ENCODE measurements at regions not wholly inside any gene's neighbourhood (a gene's known extent, or its start where the extent isn't known, plus 50 kb on each side); places are given as distances from the start of the nearest gene placed in this dataset.

DNA sequence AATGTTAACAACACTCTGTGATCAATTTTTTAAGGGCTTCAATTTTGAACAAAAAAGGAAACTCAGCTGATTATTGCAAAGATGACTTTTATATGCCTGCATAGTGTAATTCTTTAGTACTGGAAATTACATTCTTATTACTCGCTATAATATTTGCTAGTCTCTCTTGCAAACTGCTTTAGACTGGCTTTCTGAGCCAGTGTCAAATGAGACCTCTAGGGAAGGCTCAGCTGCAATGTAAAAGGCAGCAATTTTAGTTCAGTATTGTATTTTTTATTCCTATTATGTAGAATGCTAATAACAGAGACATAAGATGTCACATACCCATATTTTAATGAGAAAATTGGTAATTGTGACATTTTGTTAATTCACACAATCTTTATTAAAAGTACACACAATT is 338.1 kb upstream of the LYPLAL1 start:
- no peak for DNase-seq

DNA sequence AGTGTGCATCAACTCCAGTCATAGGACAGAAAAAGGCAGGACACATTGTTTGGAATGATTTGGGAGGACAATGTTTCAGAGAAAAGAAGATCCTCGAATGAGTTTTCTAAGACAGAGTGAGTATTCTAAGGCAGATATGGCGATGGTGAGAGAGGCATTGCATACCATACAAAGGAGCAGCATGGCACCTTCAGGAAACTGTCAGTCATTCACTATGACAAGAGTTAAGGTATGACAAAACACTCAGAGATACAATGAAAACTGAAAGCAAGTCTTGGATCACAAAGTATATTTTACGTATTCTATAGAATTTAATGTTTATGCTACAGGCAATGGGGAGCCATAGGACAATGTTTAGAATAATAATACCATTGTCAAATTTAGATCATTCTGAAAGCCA is 337.4 kb upstream of the LYPLAL1 start:
- no peak for DNase-seq

DNA sequence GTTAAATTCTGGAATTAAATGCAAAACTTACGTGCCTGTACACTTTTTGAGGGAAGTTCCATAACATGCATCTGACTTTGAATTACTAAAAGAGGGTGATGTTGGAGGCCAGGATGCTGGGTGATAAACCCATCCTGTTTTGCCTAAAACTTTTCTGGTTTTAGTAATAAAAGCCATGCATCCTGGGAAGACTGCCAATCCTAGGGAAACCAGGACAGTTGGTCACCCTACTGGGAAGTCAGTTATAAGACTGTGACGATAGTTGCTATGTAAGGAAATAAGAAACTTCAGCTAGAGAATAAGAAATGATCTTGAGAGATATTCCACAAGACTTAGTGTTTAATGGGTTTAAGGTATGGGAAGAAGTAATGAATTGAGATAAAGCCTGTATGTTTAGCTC is 336.6 kb upstream of the LYPLAL1 start:
- no peak for DNase-seq

DNA sequence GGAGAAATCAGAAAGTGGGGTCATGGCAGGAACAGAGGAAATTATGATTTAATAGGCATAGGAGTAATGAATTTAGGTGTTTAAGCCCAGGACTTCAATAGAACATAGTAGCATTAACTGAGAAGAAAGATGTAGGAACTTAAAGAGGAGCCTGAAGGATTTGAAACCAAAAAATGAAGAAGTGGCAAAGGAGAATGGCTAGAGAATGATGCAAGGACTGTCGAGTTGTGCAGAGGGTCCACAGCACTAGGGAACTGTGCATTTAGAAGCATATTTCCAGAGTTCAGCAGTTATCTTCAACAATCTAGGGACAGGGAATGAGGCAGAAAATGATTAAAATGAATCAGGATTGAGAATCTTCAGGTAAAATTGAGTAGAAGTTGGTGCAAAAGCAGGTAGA is 328.1 kb upstream of the LYPLAL1 start:
- DNase-seq: no peak

DNA sequence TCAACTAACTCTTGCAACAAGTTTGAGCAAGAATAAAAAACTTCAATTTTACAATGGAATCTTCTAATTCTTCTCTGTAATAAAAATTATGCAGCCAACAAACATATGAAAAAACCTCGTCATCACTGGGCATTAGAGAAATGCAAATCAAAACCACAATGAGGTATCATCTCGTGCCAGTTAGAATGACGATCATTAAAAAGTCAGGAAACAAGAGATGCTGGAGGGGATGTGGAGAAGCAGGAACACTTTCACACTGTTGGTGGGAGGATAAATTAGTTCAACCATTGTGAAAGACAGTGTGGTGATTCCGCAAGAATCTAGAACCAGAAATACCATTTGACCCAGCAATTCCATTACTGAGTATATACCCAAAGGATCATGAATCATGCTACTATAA is 327.5 kb upstream of the LYPLAL1 start:
- no peak for DNase-seq

DNA sequence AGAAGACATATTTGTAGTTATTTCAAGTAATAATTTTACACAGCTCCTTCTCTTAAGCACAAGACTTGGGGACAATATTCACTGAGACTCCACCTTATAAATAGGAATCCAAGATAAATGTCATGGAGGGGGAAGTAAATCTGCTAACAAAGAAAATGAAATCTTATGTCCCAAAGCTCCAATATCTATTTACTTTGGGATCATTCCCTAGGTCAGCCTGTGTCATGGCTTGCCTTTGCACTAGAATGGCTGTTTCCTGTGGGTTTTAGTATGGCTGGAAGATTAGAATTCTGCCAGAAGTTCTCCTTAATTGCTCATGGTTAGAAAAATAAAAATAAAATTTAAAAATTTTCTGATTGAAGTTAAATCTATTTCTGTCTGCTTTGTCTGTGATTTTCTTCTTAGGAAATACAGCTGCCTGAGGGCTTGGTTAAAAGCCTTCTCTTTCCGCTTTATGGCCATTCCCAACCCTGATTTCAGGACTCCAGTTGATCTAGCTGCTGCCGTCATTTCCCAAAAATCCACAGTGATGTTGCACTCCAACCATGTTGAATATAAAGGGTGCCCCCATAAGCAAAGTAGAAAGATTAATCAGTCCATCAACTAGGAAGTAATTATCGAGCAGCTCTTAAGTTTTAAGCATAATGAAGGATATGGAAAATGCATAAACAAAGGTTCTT is 326.4 kb upstream of the LYPLAL1 start:
- DNase-seq: no peak

DNA sequence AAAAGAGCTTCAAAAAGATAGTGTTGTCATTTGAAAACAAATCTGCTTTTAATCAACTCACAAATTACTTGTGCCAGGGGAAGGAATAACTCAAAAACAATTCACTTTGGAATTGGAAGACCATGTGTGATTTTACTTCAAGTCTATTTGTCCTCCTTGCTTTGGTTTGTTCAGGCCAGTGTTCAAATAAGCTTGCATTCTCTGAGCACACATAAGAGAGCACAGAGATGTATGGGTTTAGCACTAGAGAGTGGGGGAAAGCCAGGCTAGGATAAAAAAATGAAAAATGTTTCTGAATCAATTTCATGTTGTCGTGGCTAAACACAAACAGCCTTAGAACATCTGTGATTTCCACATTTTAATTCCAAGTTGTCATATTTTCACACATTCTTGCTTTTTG is 325.7 kb upstream of the LYPLAL1 start:
- no peak for DNase-seq

DNA sequence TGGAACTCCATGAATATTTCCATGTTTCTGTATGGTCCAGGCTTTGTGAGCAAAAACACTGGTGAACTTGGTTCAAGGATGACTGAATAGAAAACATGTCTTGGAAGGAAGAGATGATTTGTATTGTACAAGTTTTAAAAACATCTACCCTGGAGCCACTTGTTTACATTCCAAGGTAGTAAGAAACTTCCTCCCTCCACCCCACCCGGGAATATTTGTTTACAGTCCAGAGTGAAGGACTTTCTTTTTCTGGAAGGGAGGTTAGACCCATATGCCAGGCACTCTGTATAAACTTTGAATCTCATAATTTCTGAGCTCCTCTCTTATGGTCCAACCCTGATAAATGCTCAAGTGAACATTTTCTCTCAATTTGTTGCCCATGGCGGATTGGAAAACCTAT is 323.3 kb upstream of the LYPLAL1 start:
- no peak for DNase-seq

DNA sequence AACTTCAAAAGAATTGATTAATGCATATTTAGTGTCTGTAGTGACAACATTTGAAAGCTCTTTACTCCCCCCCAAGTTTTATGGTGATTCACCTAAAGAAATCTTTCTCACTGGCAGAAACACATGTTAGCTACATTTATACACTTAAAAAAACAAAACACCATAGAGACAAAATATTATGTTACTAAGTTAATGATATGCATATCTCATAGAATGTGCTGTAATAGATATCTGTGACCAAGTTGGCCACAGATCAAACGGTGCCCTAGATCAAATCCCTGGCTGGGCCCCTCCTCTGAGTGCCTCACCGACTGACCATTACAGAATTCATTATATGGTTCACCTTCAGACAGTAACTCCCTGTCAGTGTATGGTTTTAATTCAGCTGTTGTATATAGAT is 322.1 kb upstream of the LYPLAL1 start:
- no peak for DNase-seq

DNA sequence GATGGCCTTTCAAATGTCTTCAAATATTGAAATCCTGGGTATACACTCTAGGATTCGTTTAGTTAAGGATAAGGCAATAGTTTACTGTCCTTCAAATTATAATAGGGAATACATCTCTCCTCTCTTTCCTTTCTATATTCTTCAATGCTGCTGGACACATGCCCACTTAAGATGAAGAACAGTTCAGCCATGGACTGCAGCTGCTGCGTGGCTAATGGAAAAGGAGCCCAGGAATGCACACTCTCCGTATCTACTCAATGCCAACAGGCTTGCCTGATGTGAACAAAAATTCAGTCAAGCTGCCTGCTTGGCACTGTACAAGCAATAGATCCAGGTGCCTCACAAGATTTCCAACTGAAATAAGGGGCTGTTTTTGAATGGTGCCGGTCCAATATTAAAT is 321.2 kb upstream of the LYPLAL1 start:
- no peak for DNase-seq

DNA sequence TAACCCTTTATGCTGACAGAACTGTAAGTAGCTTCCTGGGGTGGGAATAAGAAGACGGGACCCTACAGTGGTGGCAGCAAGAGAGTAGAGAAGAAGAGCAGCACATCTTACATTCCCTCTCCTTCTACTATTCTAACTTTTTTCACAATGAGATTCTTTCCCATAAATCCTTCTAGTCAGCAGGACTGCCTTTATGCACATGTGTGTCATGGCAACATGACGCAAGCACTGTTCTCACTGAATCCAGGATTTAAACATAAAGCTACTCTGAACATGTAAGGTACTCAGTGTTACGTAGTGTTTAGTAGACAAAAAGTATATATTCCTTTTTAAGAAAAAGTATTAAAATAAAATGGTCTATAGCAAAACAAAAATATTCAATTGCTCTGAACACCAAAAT is 309.7 kb upstream of the LYPLAL1 start:
- DNase-seq: no peak

DNA sequence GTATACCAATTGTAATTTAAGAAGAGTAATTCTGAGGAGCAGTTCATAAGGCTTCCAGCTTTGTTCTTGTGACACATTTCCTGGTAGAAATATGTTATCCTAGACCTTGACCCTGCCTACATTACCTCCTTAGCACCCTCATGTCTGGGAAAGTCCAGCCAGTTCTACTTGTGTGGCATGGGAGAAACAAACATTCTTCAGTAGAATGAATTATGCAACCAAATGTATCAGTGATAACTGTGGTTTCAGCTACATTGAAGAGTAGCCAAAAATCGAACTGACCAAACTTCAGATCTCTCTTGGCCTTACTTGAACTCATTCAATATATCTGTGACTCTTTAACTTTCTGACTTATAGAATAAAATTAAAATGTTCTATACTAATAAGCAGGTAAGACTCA is 308.1 kb upstream of the LYPLAL1 start:
- no peak for DNase-seq

DNA sequence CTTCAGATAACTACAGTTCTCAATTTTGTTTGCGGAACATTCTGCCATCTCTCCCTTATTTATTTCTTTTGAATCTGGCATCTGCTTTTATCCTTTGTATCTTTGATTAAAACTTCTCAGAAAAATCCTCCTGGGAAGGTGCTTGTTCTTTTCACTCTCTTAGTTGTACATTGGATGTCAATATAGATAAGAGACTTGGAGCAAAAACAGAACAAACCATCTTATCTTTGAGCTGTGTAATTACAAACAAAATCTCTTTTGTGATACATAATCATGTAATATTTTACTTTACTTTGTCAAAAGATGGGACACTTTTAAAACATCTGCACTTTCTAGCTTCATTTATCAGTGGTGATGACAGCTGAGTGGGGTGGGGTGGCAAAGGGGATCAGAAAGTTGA is 307.2 kb upstream of the LYPLAL1 start:
- no peak for DNase-seq

DNA sequence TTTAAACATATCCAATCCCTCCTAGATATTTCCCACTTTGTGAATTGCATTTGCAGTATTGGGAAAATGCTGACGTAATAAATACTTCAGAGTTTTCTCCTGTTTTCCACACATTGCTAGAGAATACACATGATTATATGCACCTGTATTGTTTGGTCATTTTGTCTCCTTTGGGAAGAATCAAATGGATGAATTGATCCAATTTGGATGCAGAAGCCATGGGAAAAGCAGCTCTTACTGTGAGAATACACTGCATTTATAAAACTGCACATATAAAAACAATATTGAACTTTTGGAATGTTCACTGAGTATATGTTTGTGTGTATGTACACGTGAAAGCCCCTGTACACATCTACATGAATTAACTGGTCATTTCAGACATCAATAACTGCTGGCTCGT is 306.6 kb upstream of the LYPLAL1 start:
- no peak for DNase-seq

DNA sequence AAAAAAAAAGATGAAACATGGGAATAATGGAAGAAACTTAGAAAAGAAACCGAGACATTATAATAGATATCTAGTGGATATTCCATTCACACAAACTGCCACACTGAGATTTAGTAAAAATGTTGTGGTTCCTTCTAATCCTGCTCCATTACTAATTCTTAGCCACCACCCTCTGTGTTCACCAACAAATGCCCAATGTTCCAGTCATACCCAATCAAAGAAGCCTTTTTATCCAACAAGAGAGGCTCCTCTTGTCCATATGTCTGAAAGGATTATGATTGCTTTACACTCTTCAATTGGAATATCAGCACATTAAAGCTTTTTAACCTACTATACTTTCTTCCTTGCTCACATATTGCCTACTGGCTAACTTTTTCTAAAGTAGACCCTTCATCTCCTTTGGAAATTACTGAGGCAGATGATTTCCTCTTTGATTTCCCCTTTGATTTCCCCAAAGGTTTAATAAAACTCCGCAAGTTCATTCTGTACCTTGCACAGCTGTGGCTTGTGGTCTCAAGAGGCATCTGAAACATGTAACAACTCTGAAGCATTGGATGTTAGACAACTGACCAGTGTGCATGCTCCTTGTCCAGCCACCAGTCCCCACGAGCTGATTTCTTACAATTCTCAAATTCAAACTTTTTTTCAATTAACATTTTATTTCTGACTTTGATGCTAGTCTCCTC is 305.6 kb upstream of the LYPLAL1 start:
- no peak for DNase-seq

DNA sequence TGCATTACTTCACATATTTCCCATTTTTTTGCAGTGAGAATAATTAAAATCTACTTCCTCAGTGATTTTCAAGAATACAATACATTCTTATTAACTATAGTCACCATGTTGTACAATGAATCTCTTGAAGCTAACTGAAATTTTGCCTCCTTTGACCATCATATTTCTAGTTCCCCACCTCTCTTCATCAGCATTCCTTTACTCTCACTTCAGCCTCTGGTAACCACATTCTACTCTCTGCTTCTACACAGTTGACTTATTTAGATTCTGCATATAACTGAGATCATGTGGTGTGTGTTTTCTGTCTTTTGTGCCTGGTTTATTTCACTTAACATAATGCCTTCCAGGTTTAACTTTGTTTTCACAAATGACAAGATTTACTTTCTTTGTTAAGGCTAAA is 304.4 kb upstream of the LYPLAL1 start:
- DNase-seq: no peak

DNA sequence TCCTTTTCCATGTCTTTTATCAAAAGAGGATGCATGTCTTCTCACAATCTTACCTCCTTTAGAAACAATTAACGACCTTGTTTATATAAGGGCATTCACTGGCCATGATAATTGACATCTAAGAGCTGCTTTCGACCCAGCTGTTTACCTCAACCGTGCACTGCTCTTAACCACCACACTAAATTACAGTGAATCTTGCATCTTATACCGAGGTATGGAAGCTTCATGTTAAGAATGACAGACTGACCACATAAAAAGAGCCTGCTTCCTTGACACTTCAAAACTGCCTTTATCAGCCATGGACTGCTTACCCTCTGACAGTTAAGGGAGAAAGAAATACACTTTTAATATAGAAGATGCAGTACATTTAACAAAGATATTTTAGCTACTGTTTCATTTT is 301.7 kb upstream of the LYPLAL1 start:
- no peak for DNase-seq

DNA sequence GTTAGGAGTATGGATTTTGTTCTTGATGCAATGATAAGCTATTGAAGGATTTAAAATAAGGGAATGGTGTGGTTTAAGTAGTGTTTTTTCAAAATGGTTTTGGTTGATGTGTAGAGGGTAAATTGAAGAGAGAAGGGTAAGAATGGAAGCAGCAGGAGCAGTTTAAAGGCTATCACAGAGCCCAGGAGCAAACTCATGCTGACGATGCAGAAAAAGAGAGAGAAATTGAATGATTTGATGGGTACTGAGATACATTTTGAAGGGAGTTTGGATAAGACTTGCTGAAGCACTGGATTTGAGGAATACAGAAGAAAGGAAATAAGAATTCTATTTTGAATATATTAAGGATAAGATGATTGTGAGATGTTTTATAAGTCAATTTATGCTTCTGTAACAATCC is 300.8 kb upstream of the LYPLAL1 start:
- no peak for DNase-seq

DNA sequence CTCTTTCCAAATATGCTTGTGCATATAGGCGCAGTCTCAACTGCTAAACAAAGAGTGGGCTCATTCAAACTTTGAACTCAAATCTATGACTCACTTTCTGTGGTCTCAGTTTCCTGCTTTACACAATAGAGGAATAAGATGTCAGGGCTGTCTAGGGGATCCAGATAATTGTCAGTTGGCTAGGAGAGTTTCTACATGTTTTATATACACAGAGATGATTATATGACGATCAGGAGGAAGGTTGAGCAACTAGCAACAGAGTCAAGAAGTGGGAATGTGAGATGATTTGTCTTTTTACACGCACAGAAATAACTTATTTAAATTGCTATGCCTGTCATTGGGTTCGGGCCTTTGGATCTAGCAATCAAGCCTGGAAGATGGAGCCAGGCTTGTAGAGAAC is 299.4 kb upstream of the LYPLAL1 start:
- DNase-seq: no peak

DNA sequence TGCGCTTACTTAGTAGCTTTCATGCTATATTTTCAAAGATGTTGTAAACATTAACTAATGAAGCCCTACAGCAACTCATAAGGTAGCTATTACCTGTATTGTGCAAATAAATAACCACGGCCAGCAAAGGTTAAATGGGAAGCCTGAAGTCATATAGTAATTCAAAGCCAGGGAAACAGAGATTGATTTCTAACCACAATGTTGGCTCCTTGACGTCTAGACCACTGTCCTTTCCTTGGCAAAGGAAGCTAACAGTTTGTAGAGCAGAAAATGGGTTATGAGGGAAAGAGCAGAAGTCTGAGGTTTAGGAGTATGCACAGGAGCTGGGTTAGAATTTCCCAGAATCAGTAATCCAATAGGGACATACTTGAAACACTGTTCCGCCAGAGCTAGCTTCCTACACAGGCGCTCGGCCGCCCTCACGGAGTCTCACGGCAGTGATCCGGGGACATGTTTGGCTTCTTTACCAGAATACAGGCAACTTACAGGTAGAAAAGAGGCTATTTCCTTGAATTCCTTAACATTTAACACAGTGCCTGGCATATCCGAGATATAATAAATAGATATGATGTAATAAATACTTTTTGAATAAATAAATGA is 298.8 kb upstream of the LYPLAL1 start:
- no peak for DNase-seq

DNA sequence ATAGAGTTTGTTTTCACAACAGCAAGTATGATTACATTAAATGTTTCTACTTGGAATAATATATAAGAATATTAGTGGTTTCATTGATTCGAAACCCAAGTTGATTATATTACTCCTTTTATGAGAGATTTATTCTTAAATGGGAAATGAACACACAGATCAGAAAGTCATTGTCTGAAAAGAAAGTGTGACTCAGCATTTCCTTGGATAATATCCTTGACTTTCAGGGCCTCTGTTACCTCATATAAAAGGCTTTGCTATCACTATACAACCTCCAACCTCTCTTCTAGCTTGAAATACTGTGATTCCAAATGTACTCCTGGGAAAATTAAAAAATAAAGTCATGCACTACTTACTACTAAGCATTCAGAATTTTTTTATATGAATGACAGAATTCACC is 295.3 kb upstream of the LYPLAL1 start:
- DNase-seq: no peak

DNA sequence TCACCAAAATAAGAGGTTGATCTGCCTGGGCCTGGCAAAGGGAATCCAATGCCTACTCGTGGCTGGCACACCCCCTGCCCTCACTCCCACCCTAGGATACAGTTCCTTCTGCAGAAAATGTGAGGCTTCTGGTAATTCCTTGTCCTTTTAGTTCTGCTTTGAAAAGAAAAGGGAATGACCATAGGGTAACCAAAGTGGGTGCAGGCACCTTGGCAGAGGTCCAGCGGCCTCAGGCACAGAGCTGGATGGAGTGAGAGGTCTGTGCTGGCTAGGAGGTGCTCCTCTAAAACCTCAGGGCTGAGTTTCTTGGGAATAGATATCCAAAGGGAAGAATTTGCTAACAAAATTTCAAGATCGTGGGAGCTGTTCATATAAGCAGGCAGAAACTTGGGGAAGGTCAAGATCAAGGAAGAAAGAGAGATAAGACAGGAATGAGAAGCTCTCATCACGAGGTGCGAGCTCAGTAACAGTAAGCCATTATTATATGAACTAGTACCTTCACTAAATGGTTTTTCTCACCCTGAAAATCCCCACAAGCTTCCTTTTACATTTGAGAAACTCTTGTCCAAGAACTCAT is 293.1 kb upstream of the LYPLAL1 start:
- DNase-seq: no peak

DNA sequence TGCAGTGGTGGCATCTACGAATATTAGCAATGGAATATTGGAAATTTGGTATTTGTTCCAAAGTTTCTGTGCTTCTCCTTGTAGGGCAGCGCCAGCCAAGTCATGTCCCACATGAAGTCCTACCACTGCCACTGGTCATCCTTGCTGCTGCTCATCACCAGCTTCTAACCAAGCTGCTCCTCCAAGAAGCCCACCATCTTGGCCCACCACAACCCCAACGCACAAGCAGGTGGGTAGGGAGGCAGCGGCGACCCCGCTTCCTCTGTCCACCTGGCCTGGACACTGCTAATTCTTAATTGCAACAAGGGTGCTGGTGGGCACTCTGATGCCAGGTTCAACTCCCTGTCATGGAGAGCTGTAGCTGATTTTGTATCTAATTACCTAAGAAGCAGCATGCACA is 291.2 kb upstream of the LYPLAL1 start:
- DNase-seq: no peak

DNA sequence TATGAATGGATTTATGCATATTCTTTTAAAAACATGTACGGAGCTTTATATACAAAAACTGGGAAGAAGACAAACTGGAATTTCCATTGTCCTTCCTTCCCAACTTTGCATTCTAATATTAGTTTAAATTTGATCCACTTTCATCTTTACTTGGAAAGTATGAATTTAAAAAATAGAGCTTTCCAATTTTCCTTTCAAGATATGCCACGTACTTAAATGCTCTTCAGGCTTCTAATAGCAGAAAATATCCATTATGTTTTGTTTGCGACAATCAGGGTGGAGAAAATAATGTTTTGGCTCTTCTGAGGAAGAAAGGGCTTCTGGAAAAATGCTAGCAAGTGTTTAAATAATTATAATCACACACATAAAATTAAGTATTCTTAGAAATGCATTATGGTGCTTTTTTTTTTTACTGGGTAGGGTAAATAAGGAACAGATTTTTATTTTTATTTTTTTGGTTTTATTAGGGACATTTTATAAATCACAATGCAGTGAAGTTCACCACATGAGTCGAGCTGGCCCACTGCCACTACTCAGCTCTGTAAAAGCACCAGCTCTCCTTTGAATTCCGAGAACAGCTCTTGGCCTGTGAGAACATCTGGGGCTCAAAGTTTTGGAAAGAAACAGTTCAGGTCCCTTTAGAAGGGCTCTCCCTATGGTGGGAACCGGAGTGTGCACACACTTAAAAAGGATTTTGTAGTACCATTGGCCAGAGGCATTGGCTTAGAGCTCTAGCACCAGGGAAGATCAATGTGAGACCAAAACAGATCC is 287.4 kb upstream of the LYPLAL1 start:
- no peak for DNase-seq

Measured in activated CD4-positive, alpha-beta T cell treated with anti-CD3 and anti-CD28 coated beads, Interleukin-2, amount 50 U/mL, for 48 hours (primary cell).